H1 (cell line): ENCODE measurements at regions not wholly inside any gene's neighbourhood (a gene's known extent, or its start where the extent isn't known, plus 50 kb on each side); places are given as distances from the start of the nearest gene placed in this dataset.

ENCODE experiments used
- CREB1 ChIP-seq: IDR thresholded peaks from 2 replicates; pipeline ENCODE4 v1.6.1; 2012; ENCODE audit warnings: inconsistent platforms
- EZH2 ChIP-seq: fragments of 200-600 bp; sonication (generic); IDR thresholded peaks from 2 replicates; pipeline ENCODE4 v1.7.1; 2012; ENCODE audit warnings: low read depth, mild to moderate bottlenecking, moderate library complexity, low read length, inconsistent platforms; ENCODE audit not compliant: severe bottlenecking
- HDAC2 ChIP-seq, 2 experiments: fragments of 300-600 bp in 1 of 2; sonication (generic) in 1 of 2; IDR thresholded peaks; 2 replicates each; pipeline ENCODE4 v1.6.1; 2011 to 2012; ENCODE audit warnings: low read depth in 2 of 2, low read length in 2 of 2, mild to moderate bottlenecking in 2 of 2, moderate library complexity in 2 of 2, borderline replicate concordance in 1 of 2, inconsistent platforms in 1 of 2
- POLR2A ChIP-seq, 2 experiments: IDR thresholded peaks; 1 replicate in 1 of 2; 2 replicates in 1 of 2; pipeline ENCODE4 v1.6.1; 2011; ENCODE audit warnings: low read depth in 2 of 2, low read length in 2 of 2, mild to moderate bottlenecking in 2 of 2; ENCODE audit errors: control extremely low read depth in 1 of 2

DNA sequence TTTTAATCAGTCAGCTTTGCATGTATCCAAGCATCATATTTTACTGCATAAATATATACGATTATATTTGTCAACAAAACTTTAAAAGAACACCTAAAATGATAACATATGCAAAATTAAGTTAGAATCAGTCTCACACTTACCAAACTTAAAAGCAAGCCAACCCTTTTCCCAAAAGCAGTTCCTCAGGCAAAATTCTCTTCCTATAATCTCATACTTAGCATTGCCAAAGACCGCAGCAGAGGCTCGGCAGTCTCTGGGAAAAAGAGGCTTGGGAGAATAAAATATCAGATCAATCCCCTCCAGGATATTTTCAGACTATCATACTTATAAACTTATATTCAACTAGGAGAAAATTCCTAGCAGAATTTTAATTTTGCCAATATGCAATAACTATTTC is 93.2 kb upstream of the RGS18 start:
- TF ChIP-seq EZH2 (no peak), HDAC2 (IDR thresholded peaks at IDR 0.05; ENCODE audit: borderline replicate concordance in 1 of 2, low read depth in 2 of 2, low read length in 2 of 2) (no peak), POLR2A (IDR thresholded peaks at IDR 0.05; ENCODE audit: control extremely low read depth in 1 of 2, low read depth in 2 of 2, low read length in 2 of 2) (no peak), CREB1 (no peak)
